ENCODE measurements at regions not wholly inside any gene's neighbourhood (a gene's known extent, or its start where the extent isn't known, plus 50 kb on each side); places are given as distances from the start of the nearest gene placed in this dataset.

- Histone ChIP-seq H3K9me3 (no peaks in the 10 kb centered on the region), H3K4me1 (no peaks in the 10 kb centered on the region), H3K36me3 (no peaks in the 10 kb centered on the region), H3K27me3 (no peaks in the 10 kb centered on the region), H3K4me3 (no peak overlapping the region), H3K27ac (no peak overlapping the region)
- WGBS: 92% methylated on average over 3 of the region's 3 CpGs
- TF ChIP-seq POLR2A (IDR thresholded peaks at IDR 0.05): no peak
- no peak for TF ChIP-seq CTCF (IDR thresholded peaks at IDR 0.05)
- TF ChIP-seq EP300 (IDR thresholded peaks at IDR 0.05): no peak
- no peak for TF ChIP-seq POLR2AphosphoS5 (IDR thresholded peaks at IDR 0.05)
- no peak for DNase-seq (ENCODE audit: low spot score in 2 of 2)
Observed at GRCh38 chr9:20012232-20012631, 223.4 kb upstream of the SLC24A2 start.

GRCh38 chr9:20009606-20010005 is 220.8 kb upstream of the SLC24A2 start:
- Histone ChIP-seq H3K27ac (no peak overlapping the region), H3K4me3 (no peak overlapping the region), H3K27me3 (no peaks in the 10 kb centered on the region), H3K36me3 (no peaks in the 10 kb centered on the region), H3K9me3 (no peaks in the 10 kb centered on the region), H3K4me1 (no peaks in the 10 kb centered on the region)
- DNase-seq (ENCODE audit: low spot score in 2 of 2): no peak
- TF ChIP-seq CTCF (IDR thresholded peaks at IDR 0.05) (no peak), EP300 (IDR thresholded peaks at IDR 0.05) (no peak), POLR2A (IDR thresholded peaks at IDR 0.05) (no peak), POLR2AphosphoS5 (IDR thresholded peaks at IDR 0.05) (no peak)
- WGBS: 69% methylated on average over 2 of the region's 2 CpGs

- Histone ChIP-seq H3K27ac (no peak overlapping the region), H3K36me3 (no peaks in the 10 kb centered on the region), H3K4me1 (no peaks in the 10 kb centered on the region), H3K27me3 (no peaks in the 10 kb centered on the region), H3K4me3 (no peak overlapping the region), H3K9me3 (no peaks in the 10 kb centered on the region)
- TF ChIP-seq CTCF (IDR thresholded peaks at IDR 0.05) (no peak), POLR2AphosphoS5 (IDR thresholded peaks at IDR 0.05) (no peak), EP300 (IDR thresholded peaks at IDR 0.05) (no peak), POLR2A (IDR thresholded peaks at IDR 0.05) (no peak)
- DNase-seq (ENCODE audit: low spot score in 2 of 2): no peak
- WGBS: 96% methylated on average over 2 of the region's 2 CpGs
Observed at GRCh38 chr9:20002011-20002410, 213.2 kb upstream of the SLC24A2 start.

GRCh38 chr9:20001058-20001457 is 212.2 kb upstream of the SLC24A2 start:
- Histone ChIP-seq H3K4me3 (no peak overlapping the region), H3K27me3 (no peaks in the 10 kb centered on the region), H3K27ac (no peak overlapping the region), H3K36me3 (no peaks in the 10 kb centered on the region), H3K4me1 (no peaks in the 10 kb centered on the region), H3K9me3 (no peaks in the 10 kb centered on the region)
- 71% methylated on average over 5 of the region's 5 CpGs for WGBS
- no peak for DNase-seq (ENCODE audit: low spot score in 2 of 2)
- no peak for TF ChIP-seq CTCF (IDR thresholded peaks at IDR 0.05)
- no peak for TF ChIP-seq POLR2A (IDR thresholded peaks at IDR 0.05)
- no peak for TF ChIP-seq POLR2AphosphoS5 (IDR thresholded peaks at IDR 0.05)
- TF ChIP-seq EP300 (IDR thresholded peaks at IDR 0.05): no peak

GRCh38 chr9:19999491-20000057 is 210.7 kb upstream of the SLC24A2 start:
- no peak for TF ChIP-seq EP300 (IDR thresholded peaks at IDR 0.05)
- TF ChIP-seq CTCF (IDR thresholded peaks at IDR 0.05): no peak
- no peak for TF ChIP-seq POLR2A (IDR thresholded peaks at IDR 0.05)
- Histone ChIP-seq H3K27me3 (no peaks in the 10 kb centered on the region), H3K4me3 (no peak overlapping the region), H3K36me3 (no peaks in the 10 kb centered on the region), H3K27ac (no peak overlapping the region), H3K4me1 (no peaks in the 10 kb centered on the region), H3K9me3 (no peaks in the 10 kb centered on the region)
- WGBS: 69% methylated on average over 2 of the region's 2 CpGs
- DNase-seq (ENCODE audit: low spot score in 2 of 2): no peak

Measured in suprapubic skin (tissue), 4 donors.